GM12878 (cell line): ENCODE measurements at regions not wholly inside any gene's neighbourhood (a gene's known extent, or its start where the extent isn't known, plus 50 kb on each side); places are given as distances from the start of the nearest gene placed in this dataset.

Source experiments
- ATAC-seq: fragments of 200-7000 bp; cut with Tn5 transposase; 3 replicates; pipeline ENCODE4 v1.9.1; 2020; ENCODE audit warnings: mild to moderate bottlenecking, moderate library complexity
- BruUV-seq: library from RNA; stranded (reverse); fragments of 400-500 nt; replicated peaks from 2 replicates; lab custom pipeline; 2021; lab: Mats Ljungman, UMichigan
- CTCF ChIA-PET: fragments of 300-600 bp; sonication (Branson Sonifier 250); formaldehyde crosslinking; extraction: SDS; loops from one replicate; lab custom pipeline; 2021; ENCODE audit warnings: inconsistent platforms; lab: Yijun Ruan, JAX
- POLR2A ChIA-PET: fragments of 350-600 bp; formaldehyde crosslinking; extraction: SDS; loops from one replicate; lab custom pipeline; 2021; ENCODE audit warnings: inconsistent platforms; lab: Charles Lee
- RAD21 ChIA-PET: fragments of 300-600 bp; sonication (Branson Sonifier 250); formaldehyde crosslinking; loops from one replicate; lab custom pipeline; 2023; ENCODE audit warnings: antibody characterized with exemption; ENCODE audit not compliant: unreplicated experiment; lab: Charles Lee
- SMC1A ChIA-PET: fragments of 300-600 bp; sonication (Branson Sonifier 250); formaldehyde crosslinking; loops from one replicate; lab custom pipeline; 2023; ENCODE audit not compliant: unreplicated experiment, uncharacterized antibody; lab: Charles Lee
- DNase-seq: peaks from one replicate; pipeline ENCODE4 v3.0.0-alpha.2; 2011; ENCODE audit warnings: low read depth, low spot score
- FAIRE-seq: peaks from 3 replicates; lab custom pipeline; 2011; peaks lifted over from hg19 to GRCh38; lab: Jason Lieb, UNC
- H2AFZ ChIP-seq: 2 replicates; pipeline ENCODE4 v1.6.0; 2011; ENCODE audit warnings: low read depth, low read length, control low read depth; ENCODE audit not compliant: control insufficient read depth
- H3K27ac ChIP-seq: 2 replicates; pipeline ENCODE4 v1.5.1; 2011; ENCODE audit warnings: control low read depth; ENCODE audit not compliant: control insufficient read depth, insufficient read depth
- H3K27me3 ChIP-seq, 2 experiments: replicated peaks in 1 of 2; 2 replicates each; pipeline versions ENCODE4 v1.6.0 to v1.6.1; 2011; ENCODE audit warnings: low read length in 1 of 2; ENCODE audit not compliant: control insufficient read depth in 2 of 2, insufficient read depth in 2 of 2
- H3K36me3 ChIP-seq, 2 experiments: 2 replicates each; pipeline ENCODE4 v1.5.1; 2011; ENCODE audit warnings: low read length in 1 of 2; ENCODE audit not compliant: control insufficient read depth in 2 of 2, insufficient read depth in 2 of 2
- H3K4me1 ChIP-seq: 2 replicates; pipeline ENCODE4 v1.6.1; 2011; ENCODE audit warnings: mild to moderate bottlenecking, low read length, moderate library complexity, mixed read lengths; ENCODE audit not compliant: control insufficient read depth, insufficient read depth
- H3K4me2 ChIP-seq: 2 replicates; pipeline ENCODE4 v1.6.0; 2011; ENCODE audit warnings: control low read depth; ENCODE audit not compliant: control insufficient read depth, insufficient read depth
- H3K4me3 ChIP-seq: fragments of 200-600 bp; sonication (generic); 2 replicates; pipeline ENCODE4 v1.5.1; 2016
- H3K79me2 ChIP-seq: 2 replicates; pipeline ENCODE4 v1.6.0; 2011; ENCODE audit warnings: low read length; ENCODE audit not compliant: control insufficient read depth, insufficient read depth
- H3K9ac ChIP-seq: 2 replicates; pipeline ENCODE4 v1.8.0; 2011; ENCODE audit warnings: low read length, control low read depth, mixed read lengths; ENCODE audit not compliant: control insufficient read depth, insufficient read depth
- H3K9me3 ChIP-seq: replicated peaks from 3 replicates; pipeline ENCODE4 v1.5.1; 2011; ENCODE audit warnings: mild to moderate bottlenecking, low read length; ENCODE audit not compliant: control insufficient read depth, insufficient read depth
- H4K20me1 ChIP-seq: 2 replicates; pipeline ENCODE4 v1.6.0; 2011; ENCODE audit not compliant: control insufficient read depth, insufficient read depth
- JUNB ChIP-seq: IDR thresholded peaks from 2 replicates; pipeline ENCODE4 v1.6.1; 2016; ENCODE audit warnings: antibody characterized with exemption, mild to moderate bottlenecking
- MEF2B ChIP-seq: fragments of 450-650 bp; IDR thresholded peaks from 2 replicates; pipeline ENCODE4 v1.6.1; 2018; ENCODE audit warnings: mild to moderate bottlenecking, moderate library complexity; ENCODE audit not compliant: partially characterized antibody, poor library complexity, severe bottlenecking
- POU2F2 ChIP-seq: IDR thresholded peaks from 3 replicates; pipeline ENCODE4 v1.6.1; 2011; ENCODE audit warnings: low read depth, mild to moderate bottlenecking, low read length, borderline replicate concordance
- TCF12 ChIP-seq: IDR thresholded peaks from 2 replicates; pipeline ENCODE4 v1.6.1; 2011; ENCODE audit warnings: low read depth, mild to moderate bottlenecking, low read length
- WGBS: methylation state at CpG from one replicate; pipeline ENCODE4 v1.1.6; 2016; ENCODE audit warnings: low lambda C conversion rate; ENCODE audit not compliant: insufficient replicate concordance, insufficient coverage; ENCODE audit errors: missing lambda C conversion rate; 5-methylcytosine and 5-hydroxymethylcytosine counted together
- in situ Hi-C: fragments of 300-500 bp; cut with MboI; formaldehyde crosslinking; loops from 9 replicates; pipeline ENCODE4 v1.14.3; 2018; ENCODE audit warnings: mixed read lengths
- intact Hi-C: fragments of 100-400 bp; cut with micrococcal nuclease; formaldehyde crosslinking; loops from one replicate; pipeline ENCODE4 v1.14.2; 2022; ENCODE audit not compliant: unreplicated experiment
- TF ChIP-seq, protein P1 (sequence below): fragments of 450-650 bp; IDR thresholded peaks from 2 replicates; pipeline ENCODE4 v1.6.1; 2014; ENCODE audit warnings: mild to moderate bottlenecking
- TF ChIP-seq, protein P2 (sequence below): IDR thresholded peaks from 2 replicates; pipeline ENCODE4 v1.6.1; 2012; ENCODE audit warnings: improper control_type of control experiment, low read depth, low read length; ENCODE audit not compliant: insufficient replicate concordance

DNA sequence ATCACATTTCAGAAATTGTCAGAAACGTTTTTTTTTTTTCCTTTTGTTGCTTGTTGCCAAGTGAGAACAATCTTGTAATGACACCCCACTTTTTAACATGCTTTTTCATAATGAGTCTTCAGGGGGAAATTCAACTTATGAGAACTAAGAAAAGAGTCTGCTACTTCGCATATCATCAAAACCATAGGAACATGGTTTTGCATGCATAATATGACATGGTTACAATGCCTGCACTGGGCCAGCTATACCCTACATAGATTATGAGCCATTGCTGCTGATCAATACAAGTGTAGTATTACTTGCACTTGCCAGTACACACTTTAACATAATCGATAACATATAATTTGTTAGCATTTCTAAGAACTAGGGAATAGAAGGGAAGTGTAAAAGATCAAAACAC, 191.0 kb upstream of the NBEA start:
- no peaks in the 10 kb centered on the region for H3K4me1 ChIP-seq
- TF ChIP-seq, protein P1, sequence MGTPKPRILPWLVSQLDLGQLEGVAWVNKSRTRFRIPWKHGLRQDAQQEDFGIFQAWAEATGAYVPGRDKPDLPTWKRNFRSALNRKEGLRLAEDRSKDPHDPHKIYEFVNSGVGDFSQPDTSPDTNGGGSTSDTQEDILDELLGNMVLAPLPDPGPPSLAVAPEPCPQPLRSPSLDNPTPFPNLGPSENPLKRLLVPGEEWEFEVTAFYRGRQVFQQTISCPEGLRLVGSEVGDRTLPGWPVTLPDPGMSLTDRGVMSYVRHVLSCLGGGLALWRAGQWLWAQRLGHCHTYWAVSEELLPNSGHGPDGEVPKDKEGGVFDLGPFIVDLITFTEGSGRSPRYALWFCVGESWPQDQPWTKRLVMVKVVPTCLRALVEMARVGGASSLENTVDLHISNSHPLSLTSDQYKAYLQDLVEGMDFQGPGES = no peak
- TF ChIP-seq POU2F2 = no peak
- no peaks in the 10 kb centered on the region for H3K36me3 ChIP-seq
- ATAC-seq = peak; percentile 72
- H3K9me3 ChIP-seq = no peaks in the 10 kb centered on the region; the same call in 2 of the 3 replicates
- no peaks in the 10 kb centered on the region for H3K79me2 ChIP-seq
- SMC1A ChIA-PET = interaction anchor here (1.1 to 1.5 kb wide), 4 partner anchors 10 to 25 kb away, joined by 3 to 7 read pairs (median 5); no protein-coding TSS in a partner anchor
- no peaks in the 10 kb centered on the region for H3K27me3 ChIP-seq
- H3K4me3 ChIP-seq = no peak overlapping the region
- in situ Hi-C loops (no loop called here), intact Hi-C loops (no loop called here)
- CTCF ChIA-PET = no interaction called here
- no peak overlapping the region for H3K9ac ChIP-seq
- no peaks in the 10 kb centered on the region for H4K20me1 ChIP-seq
- no peak for DNase-seq
- no peak for FAIRE-seq
- no TSS peak for BruUV-seq
- H3K27ac ChIP-seq = no peak overlapping the region
- no peak overlapping the region for H2AFZ ChIP-seq
- RAD21 ChIA-PET = interaction anchor here (1.5 kb wide), 1 partner anchor 117 kb away, joined by 3 read pairs; no protein-coding TSS in a partner anchor
- no peak overlapping the region for H3K4me2 ChIP-seq
- POLR2A ChIA-PET = no interaction called here
- 0% methylated on average over 2 of the region's 3 CpGs for WGBS

DNA sequence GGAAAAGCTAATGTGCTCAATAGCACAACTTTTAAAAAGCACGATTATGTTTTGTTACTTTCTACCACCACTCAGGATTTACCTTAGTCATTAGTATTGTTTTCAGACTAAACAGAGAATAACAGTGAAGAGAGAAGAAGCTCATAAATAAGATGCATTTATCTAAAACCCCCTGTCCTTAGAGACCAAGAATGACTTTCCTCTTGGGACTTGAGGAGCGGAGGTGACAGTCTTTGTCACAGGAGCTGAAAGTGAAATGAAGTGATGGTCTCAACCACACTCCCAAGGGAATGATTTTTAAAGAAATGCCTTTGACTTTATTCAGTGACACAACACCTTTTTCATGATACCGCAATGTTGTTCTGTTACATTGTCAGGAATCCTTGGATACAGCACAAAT, 190.6 kb upstream of the NBEA start:
- Histone ChIP-seq H3K4me1 (no peaks in the 10 kb centered on the region), H3K27me3 (no peaks in the 10 kb centered on the region), H3K4me2 (no peak overlapping the region), H4K20me1 (no peaks in the 10 kb centered on the region), H3K79me2 (no peaks in the 10 kb centered on the region), H2AFZ (no peak overlapping the region), H3K9me3 (no peaks in the 10 kb centered on the region; the same call in 2 of the 3 replicates), H3K27ac (no peak overlapping the region), H3K36me3 (no peaks in the 10 kb centered on the region), H3K9ac (no peak overlapping the region), H3K4me3 (no peak overlapping the region)
- POLR2A ChIA-PET = no interaction called here
- DNase-seq (peak; percentile 24), FAIRE-seq (peak; percentile 38), ATAC-seq (peak; percentile 31; the same call in 1 of the 3 replicates)
- no TSS peak for BruUV-seq
- 19% methylated on average over 3 of the region's 3 CpGs for WGBS
- TF ChIP-seq, protein P2, sequence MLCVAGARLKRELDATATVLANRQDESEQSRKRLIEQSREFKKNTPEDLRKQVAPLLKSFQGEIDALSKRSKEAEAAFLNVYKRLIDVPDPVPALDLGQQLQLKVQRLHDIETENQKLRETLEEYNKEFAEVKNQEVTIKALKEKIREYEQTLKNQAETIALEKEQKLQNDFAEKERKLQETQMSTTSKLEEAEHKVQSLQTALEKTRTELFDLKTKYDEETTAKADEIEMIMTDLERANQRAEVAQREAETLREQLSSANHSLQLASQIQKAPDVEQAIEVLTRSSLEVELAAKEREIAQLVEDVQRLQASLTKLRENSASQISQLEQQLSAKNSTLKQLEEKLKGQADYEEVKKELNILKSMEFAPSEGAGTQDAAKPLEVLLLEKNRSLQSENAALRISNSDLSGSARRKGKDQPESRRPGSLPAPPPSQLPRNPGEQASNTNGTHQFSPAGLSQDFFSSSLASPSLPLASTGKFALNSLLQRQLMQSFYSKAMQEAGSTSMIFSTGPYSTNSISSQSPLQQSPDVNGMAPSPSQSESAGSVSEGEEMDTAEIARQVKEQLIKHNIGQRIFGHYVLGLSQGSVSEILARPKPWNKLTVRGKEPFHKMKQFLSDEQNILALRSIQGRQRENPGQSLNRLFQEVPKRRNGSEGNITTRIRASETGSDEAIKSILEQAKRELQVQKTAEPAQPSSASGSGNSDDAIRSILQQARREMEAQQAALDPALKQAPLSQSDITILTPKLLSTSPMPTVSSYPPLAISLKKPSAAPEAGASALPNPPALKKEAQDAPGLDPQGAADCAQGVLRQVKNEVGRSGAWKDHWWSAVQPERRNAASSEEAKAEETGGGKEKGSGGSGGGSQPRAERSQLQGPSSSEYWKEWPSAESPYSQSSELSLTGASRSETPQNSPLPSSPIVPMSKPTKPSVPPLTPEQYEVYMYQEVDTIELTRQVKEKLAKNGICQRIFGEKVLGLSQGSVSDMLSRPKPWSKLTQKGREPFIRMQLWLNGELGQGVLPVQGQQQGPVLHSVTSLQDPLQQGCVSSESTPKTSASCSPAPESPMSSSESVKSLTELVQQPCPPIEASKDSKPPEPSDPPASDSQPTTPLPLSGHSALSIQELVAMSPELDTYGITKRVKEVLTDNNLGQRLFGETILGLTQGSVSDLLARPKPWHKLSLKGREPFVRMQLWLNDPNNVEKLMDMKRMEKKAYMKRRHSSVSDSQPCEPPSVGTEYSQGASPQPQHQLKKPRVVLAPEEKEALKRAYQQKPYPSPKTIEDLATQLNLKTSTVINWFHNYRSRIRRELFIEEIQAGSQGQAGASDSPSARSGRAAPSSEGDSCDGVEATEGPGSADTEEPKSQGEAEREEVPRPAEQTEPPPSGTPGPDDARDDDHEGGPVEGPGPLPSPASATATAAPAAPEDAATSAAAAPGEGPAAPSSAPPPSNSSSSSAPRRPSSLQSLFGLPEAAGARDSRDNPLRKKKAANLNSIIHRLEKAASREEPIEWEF = peak; percentile 29
- TF ChIP-seq TCF12 (0 out of 2 replicates have a peak, but pooled peaks have one; percentile 19), JUNB (no peak), MEF2B (peak; percentile 96)
- RAD21 ChIA-PET = interaction anchor here (1.5 kb wide), 1 partner anchor 116 kb away, joined by 3 read pairs; no protein-coding TSS in a partner anchor
- SMC1A ChIA-PET = interaction anchor here (1.1 to 1.5 kb wide), 4 partner anchors 9 to 25 kb away, joined by 3 to 7 read pairs (median 5); no protein-coding TSS in a partner anchor
- in situ Hi-C loops = no loop called here
- intact Hi-C loops = no loop called here
- CTCF ChIA-PET = no interaction called here
